OCI-LY1 (cell line): ENCODE measurements at regions not wholly inside any gene's neighbourhood (a gene's known extent, or its start where the extent isn't known, plus 50 kb on each side); places are given as distances from the start of the nearest gene placed in this dataset.

Experiments
- CTCF ChIP-seq: fragments of 200-600 bp; sonication (generic), shearing (Covaris generic); IDR thresholded peaks from 2 replicates; pipeline ENCODE4 v1.5.1; 2017; ENCODE audit warnings: mild to moderate bottlenecking, antibody characterized with exemption, low read length, moderate library complexity, mixed read lengths
- EZH2 ChIP-seq: fragments of 200-600 bp; sonication (generic), shearing (Covaris generic); IDR thresholded peaks from 2 replicates; pipeline ENCODE4 v1.8.0; 2017; ENCODE audit warnings: borderline replicate concordance, mixed run types, mild to moderate bottlenecking, antibody characterized with exemption, low read length, moderate library complexity, mixed read lengths

- no peak for TF ChIP-seq CTCF
- TF ChIP-seq EZH2: no peak
Measured at GRCh38 chr5:124154714-124155113, 591.7 kb downstream of the ZNF608 start.
